Kidney capillary endothelial cell (primary cell): ENCODE measurements at regions not wholly inside any gene's neighbourhood (a gene's known extent, or its start where the extent isn't known, plus 50 kb on each side); places are given as distances from the start of the nearest gene placed in this dataset.

Experiments
- DNase-seq: peaks from one replicate; pipeline ENCODE4 v3.0.0-alpha.2; 2018; ENCODE audit warnings: low spot score

- DNase-seq, result no peak
These were observed 87.2 kb downstream of the CTAGE1 start for GRCh38 chr18:22330508-22330907.

GRCh38 chr18:22325396-22325795, 92.3 kb downstream of the CTAGE1 start:
- no peak for DNase-seq

- no peak for DNase-seq
These were observed 93.3 kb downstream of the CTAGE1 start for GRCh38 chr18:22324191-22325131.

GRCh38 chr18:22322243-22322691, 95.4 kb downstream of the CTAGE1 start:
- DNase-seq, result no peak

- no peak for DNase-seq
These were observed 96.9 kb downstream of the CTAGE1 start for GRCh38 chr18:22320771-22321170.

GRCh38 chr18:22320155-22320554, 97.6 kb downstream of the CTAGE1 start:
- DNase-seq, result no peak

- DNase-seq, result no peak
These were observed 98.8 kb downstream of the CTAGE1 start for GRCh38 chr18:22318745-22319407.

GRCh38 chr18:22314420-22314819, 103.3 kb downstream of the CTAGE1 start:
- no peak for DNase-seq

- no peak for DNase-seq
These were observed 103.7 kb downstream of the CTAGE1 start for GRCh38 chr18:22314001-22314400.

GRCh38 chr18:22311301-22311700, 106.4 kb downstream of the CTAGE1 start:
- DNase-seq, result no peak

GRCh38 chr18:22309191-22309590, 108.5 kb downstream of the CTAGE1 start:
- no peak for DNase-seq

GRCh38 chr18:22307528-22307927, 110.2 kb downstream of the CTAGE1 start:
- no peak for DNase-seq

- no peak for DNase-seq
These were observed 113.8 kb downstream of the CTAGE1 start for GRCh38 chr18:22303927-22304326.

GRCh38 chr18:22302144-22302543, 115.6 kb downstream of the CTAGE1 start:
- no peak for DNase-seq

GRCh38 chr18:22300665-22301636, 116.8 kb downstream of the CTAGE1 start:
- no peak for DNase-seq

GRCh38 chr18:22297008-22297407, 120.7 kb downstream of the CTAGE1 start:
- no peak for DNase-seq

- DNase-seq, result no peak
These were observed 121.4 kb downstream of the CTAGE1 start for GRCh38 chr18:22296304-22296703.

- no peak for DNase-seq
These were observed 124.0 kb downstream of the GATA6 start for GRCh38 chr18:22293417-22293816.

GRCh38 chr18:22290004-22290403, 120.6 kb downstream of the GATA6 start:
- no peak for DNase-seq

- no peak for DNase-seq
These were observed 117.2 kb downstream of the GATA6 start for GRCh38 chr18:22286585-22286984.

GRCh38 chr18:22285361-22286140, 116.2 kb downstream of the GATA6 start:
- DNase-seq, result no peak
